ENCODE measurements at regions not wholly inside any gene's neighbourhood (a gene's known extent, or its start where the extent isn't known, plus 50 kb on each side); places are given as distances from the start of the nearest gene placed in this dataset.

DNA sequence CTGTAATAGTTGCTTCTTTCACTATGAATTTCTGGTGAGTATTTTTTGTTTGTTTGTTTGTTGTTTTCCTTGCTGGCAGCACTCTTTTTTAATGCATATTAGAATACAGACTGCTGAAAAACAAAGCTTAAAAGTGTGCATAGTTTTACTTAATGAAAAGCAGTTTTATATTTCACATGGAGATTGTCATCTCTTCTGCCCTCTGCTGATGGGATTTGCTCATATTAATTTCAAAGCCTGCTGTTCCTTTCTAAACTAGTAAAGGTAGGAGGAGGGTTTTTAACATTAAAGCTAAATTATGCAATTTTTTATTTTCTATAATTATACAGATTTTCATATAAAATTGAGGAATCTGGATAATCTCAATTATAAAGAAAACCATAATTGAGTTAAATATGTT lies 692.6 kb upstream of the SLITRK1 start:
- Histone ChIP-seq H3K9me3 (ENCODE audit: insufficient read depth, low read depth, low read length) (no peaks in the 10 kb centered on the region), H3K27ac (ENCODE audit: low read depth, low read length) (no peak overlapping the region), H3K4me2 (ENCODE audit: low read length) (no peak overlapping the region), H3K9ac (ENCODE audit: low read length) (no peak overlapping the region), H3K79me2 (ENCODE audit: insufficient read depth, low read length) (no peaks in the 10 kb centered on the region), H2AFZ (ENCODE audit: low read depth, low read length) (no peak overlapping the region), H4K20me1 (ENCODE audit: insufficient read depth, low read length) (no peaks in the 10 kb centered on the region), H3K36me3 (ENCODE audit: insufficient read depth, low read length) (no peaks in the 10 kb centered on the region), H3K4me1 (ENCODE audit: insufficient read depth, low read length) (no peaks in the 10 kb centered on the region), H3K4me3 (ENCODE audit: insufficient read depth, low read depth, low read length) (no peak overlapping the region), H3K27me3 (ENCODE audit: insufficient read depth, low read length) (no peaks in the 10 kb centered on the region)
- Mint-ChIP-seq H3K27ac (ENCODE audit: unreplicated experiment) (peak overlapping the region; percentile 16), H3K4me1 (ENCODE audit: low read depth, unreplicated experiment) (no peaks in the 10 kb centered on the region), H3K36me3 (ENCODE audit: low read depth, unreplicated experiment) (no peaks in the 10 kb centered on the region), H3K9me3 (ENCODE audit: unreplicated experiment) (peaks cover 2% of the 10 kb centered on the region), H3K27me3 (ENCODE audit: low read depth, unreplicated experiment) (no peaks in the 10 kb centered on the region), H3K4me3 (ENCODE audit: unreplicated experiment) (no peak overlapping the region)
- DNase-seq (ENCODE audit: low read depth) = peak; percentile 12
- TF ChIP-seq, protein P1, sequence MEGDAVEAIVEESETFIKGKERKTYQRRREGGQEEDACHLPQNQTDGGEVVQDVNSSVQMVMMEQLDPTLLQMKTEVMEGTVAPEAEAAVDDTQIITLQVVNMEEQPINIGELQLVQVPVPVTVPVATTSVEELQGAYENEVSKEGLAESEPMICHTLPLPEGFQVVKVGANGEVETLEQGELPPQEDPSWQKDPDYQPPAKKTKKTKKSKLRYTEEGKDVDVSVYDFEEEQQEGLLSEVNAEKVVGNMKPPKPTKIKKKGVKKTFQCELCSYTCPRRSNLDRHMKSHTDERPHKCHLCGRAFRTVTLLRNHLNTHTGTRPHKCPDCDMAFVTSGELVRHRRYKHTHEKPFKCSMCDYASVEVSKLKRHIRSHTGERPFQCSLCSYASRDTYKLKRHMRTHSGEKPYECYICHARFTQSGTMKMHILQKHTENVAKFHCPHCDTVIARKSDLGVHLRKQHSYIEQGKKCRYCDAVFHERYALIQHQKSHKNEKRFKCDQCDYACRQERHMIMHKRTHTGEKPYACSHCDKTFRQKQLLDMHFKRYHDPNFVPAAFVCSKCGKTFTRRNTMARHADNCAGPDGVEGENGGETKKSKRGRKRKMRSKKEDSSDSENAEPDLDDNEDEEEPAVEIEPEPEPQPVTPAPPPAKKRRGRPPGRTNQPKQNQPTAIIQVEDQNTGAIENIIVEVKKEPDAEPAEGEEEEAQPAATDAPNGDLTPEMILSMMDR (IDR thresholded peaks at IDR 0.05; ENCODE audit: insufficient read depth, low read depth, low read length) = peak; percentile 25
- TF ChIP-seq EZH2 (IDR thresholded peaks at IDR 0.05; ENCODE audit: insufficient read depth, low read length) = no peak
- peak; percentile 63 for FAIRE-seq

DNA sequence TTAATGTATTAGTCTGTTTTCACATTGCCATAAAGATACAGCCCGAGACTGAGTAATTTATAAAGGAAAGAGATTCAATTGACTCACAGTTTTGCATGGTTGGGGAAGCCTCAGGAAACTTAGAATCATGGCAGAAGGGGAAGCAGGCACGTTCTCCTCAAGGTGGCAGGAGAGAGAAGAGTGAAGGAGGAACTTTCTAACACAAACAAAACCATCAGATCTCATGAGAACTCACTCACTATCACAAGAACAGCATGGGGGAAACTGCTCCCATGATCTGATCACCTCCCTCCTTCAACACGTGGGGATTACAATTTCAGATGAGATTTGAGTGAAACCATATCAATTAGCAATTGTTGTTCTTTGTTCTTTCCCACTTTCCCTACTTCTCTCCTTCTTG lies 689.0 kb upstream of the SLITRK1 start:
- Mint-ChIP-seq H3K36me3 (ENCODE audit: low read depth, unreplicated experiment) (no peaks in the 10 kb centered on the region), H3K27me3 (ENCODE audit: low read depth, unreplicated experiment) (no peaks in the 10 kb centered on the region), H3K9me3 (ENCODE audit: unreplicated experiment) (no peaks in the 10 kb centered on the region), H3K4me3 (ENCODE audit: unreplicated experiment) (no peak overlapping the region), H3K4me1 (ENCODE audit: low read depth, unreplicated experiment) (peaks cover 2% of the 10 kb centered on the region), H3K27ac (ENCODE audit: unreplicated experiment) (no peak overlapping the region)
- H3K4me2 ChIP-seq (ENCODE audit: low read length) = no peak overlapping the region
- FAIRE-seq = no peak
- H3K27me3 ChIP-seq (ENCODE audit: insufficient read depth, low read length) = no peaks in the 10 kb centered on the region
- H2AFZ ChIP-seq (ENCODE audit: low read depth, low read length) = no peak overlapping the region
- no peak for DNase-seq (ENCODE audit: low read depth)
- no peaks in the 10 kb centered on the region for H3K79me2 ChIP-seq (ENCODE audit: insufficient read depth, low read length)
- no peak for TF ChIP-seq EZH2 (IDR thresholded peaks at IDR 0.05; ENCODE audit: insufficient read depth, low read length)
- TF ChIP-seq, protein P1 (IDR thresholded peaks at IDR 0.05; ENCODE audit: insufficient read depth, low read depth, low read length) = no peak
- no peak overlapping the region for H3K4me3 ChIP-seq (ENCODE audit: insufficient read depth, low read depth, low read length)
- H3K4me1 ChIP-seq (ENCODE audit: insufficient read depth, low read length) = no peaks in the 10 kb centered on the region
- no peaks in the 10 kb centered on the region for H3K9me3 ChIP-seq (ENCODE audit: insufficient read depth, low read depth, low read length)
- no peak overlapping the region for H3K27ac ChIP-seq (ENCODE audit: low read depth, low read length)
- no peaks in the 10 kb centered on the region for H3K36me3 ChIP-seq (ENCODE audit: insufficient read depth, low read length)
- no peak overlapping the region for H3K9ac ChIP-seq (ENCODE audit: low read length)
- H4K20me1 ChIP-seq (ENCODE audit: insufficient read depth, low read length) = no peaks in the 10 kb centered on the region

DNA sequence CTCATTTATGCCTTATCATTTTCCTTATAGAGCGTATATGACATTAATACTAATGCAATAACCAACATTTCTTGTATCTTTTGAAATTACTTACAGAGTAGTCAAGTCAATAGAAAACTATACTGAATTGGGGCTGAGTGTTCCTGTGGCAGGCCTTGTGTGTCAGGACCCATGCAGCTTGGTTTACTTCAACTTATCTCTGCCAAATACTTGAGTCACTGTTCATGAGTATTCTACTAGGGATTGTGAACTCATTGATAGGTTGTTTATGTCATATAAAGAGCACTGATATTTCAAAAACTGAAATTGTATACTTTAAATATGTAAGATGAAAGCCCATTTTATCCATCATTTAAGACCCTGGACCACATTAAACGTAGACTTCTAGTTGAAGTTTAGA lies 688.6 kb upstream of the SLITRK1 start:
- no peaks in the 10 kb centered on the region for H3K9me3 ChIP-seq (ENCODE audit: insufficient read depth, low read depth, low read length)
- no peak overlapping the region for H2AFZ ChIP-seq (ENCODE audit: low read depth, low read length)
- Mint-ChIP-seq H3K27me3 (ENCODE audit: low read depth, unreplicated experiment) (no peaks in the 10 kb centered on the region), H3K4me3 (ENCODE audit: unreplicated experiment) (no peak overlapping the region), H3K4me1 (ENCODE audit: low read depth, unreplicated experiment) (peaks cover 2% of the 10 kb centered on the region), H3K36me3 (ENCODE audit: low read depth, unreplicated experiment) (no peaks in the 10 kb centered on the region), H3K27ac (ENCODE audit: unreplicated experiment) (no peak overlapping the region), H3K9me3 (ENCODE audit: unreplicated experiment) (no peaks in the 10 kb centered on the region)
- no peaks in the 10 kb centered on the region for H4K20me1 ChIP-seq (ENCODE audit: insufficient read depth, low read length)
- no peak for FAIRE-seq
- H3K9ac ChIP-seq (ENCODE audit: low read length) = no peak overlapping the region
- H3K27ac ChIP-seq (ENCODE audit: low read depth, low read length) = no peak overlapping the region
- no peak overlapping the region for H3K4me2 ChIP-seq (ENCODE audit: low read length)
- no peaks in the 10 kb centered on the region for H3K4me1 ChIP-seq (ENCODE audit: insufficient read depth, low read length)
- TF ChIP-seq, protein P1 (IDR thresholded peaks at IDR 0.05; ENCODE audit: insufficient read depth, low read depth, low read length) = no peak
- TF ChIP-seq EZH2 (IDR thresholded peaks at IDR 0.05; ENCODE audit: insufficient read depth, low read length) = no peak
- DNase-seq (ENCODE audit: low read depth) = peak; percentile 22
- no peaks in the 10 kb centered on the region for H3K27me3 ChIP-seq (ENCODE audit: insufficient read depth, low read length)
- H3K79me2 ChIP-seq (ENCODE audit: insufficient read depth, low read length) = no peaks in the 10 kb centered on the region
- H3K36me3 ChIP-seq (ENCODE audit: insufficient read depth, low read length) = no peaks in the 10 kb centered on the region
- H3K4me3 ChIP-seq (ENCODE audit: insufficient read depth, low read depth, low read length) = no peak overlapping the region

All from astrocyte (in vitro differentiated cells and primary cell).